Subcutaneous abdominal adipose tissue (tissue), 5 donors: ENCODE measurements at regions not wholly inside any gene's neighbourhood (a gene's known extent, or its start where the extent isn't known, plus 50 kb on each side); places are given as distances from the start of the nearest gene placed in this dataset.

Source experiments
- H3K27ac ChIP-seq: one replicate; pipeline ENCODE4 v1.7.0; 2013; ENCODE audit warnings: low read depth, mild to moderate bottlenecking, inconsistent platforms, low read length, moderate library complexity
- H3K27me3 ChIP-seq, 5 donors: one replicate each; pipeline ENCODE4 v1.7.0; 2013; ENCODE audit warnings: low read length in 5 of 5, inconsistent platforms in 1 of 5; ENCODE audit not compliant: control insufficient read depth in 5 of 5, insufficient read depth in 4 of 5
- H3K36me3 ChIP-seq, 5 donors: one replicate each; pipeline ENCODE4 v1.7.0; 2013; ENCODE audit warnings: low read length in 5 of 5; ENCODE audit not compliant: control insufficient read depth in 5 of 5, insufficient read depth in 5 of 5
- H3K4me1 ChIP-seq, 5 donors: one replicate each; pipeline ENCODE4 v1.7.0; 2013; ENCODE audit warnings: low read length in 5 of 5, mild to moderate bottlenecking in 3 of 5, moderate library complexity in 1 of 5; ENCODE audit not compliant: control insufficient read depth in 5 of 5, insufficient read depth in 5 of 5
- H3K4me3 ChIP-seq, 5 donors: one replicate each; pipeline ENCODE4 v1.7.0; 2013; ENCODE audit warnings: low read length in 5 of 5, low read depth in 1 of 5
- H3K9ac ChIP-seq, 5 donors: one replicate each; pipeline ENCODE4 v1.7.0; 2013; ENCODE audit warnings: low read length in 5 of 5, mild to moderate bottlenecking in 4 of 5, moderate library complexity in 3 of 5
- H3K9me3 ChIP-seq, 5 donors: one replicate each; pipeline ENCODE4 v1.7.0; 2013; ENCODE audit warnings: low read length in 5 of 5; ENCODE audit not compliant: control insufficient read depth in 5 of 5
- donor health status: healthy.
- donor health status: healthy.
- donor health status: healthy.
- donor health status: healthy.
- donor health status: healthy.

- no peak overlapping the region for H3K9ac ChIP-seq
- H3K36me3 ChIP-seq: no peaks in the 10 kb centered on the region
- H3K27me3 ChIP-seq: no peaks in the 10 kb centered on the region
- H3K9me3 ChIP-seq: no peaks in the 10 kb centered on the region
- H3K4me3 ChIP-seq: no peak overlapping the region
- H3K27ac ChIP-seq: no peak overlapping the region
- peaks cover 0 to 5% (median 0%) of the 10 kb centered on the region in 5 donors for H3K4me1 ChIP-seq
Measured at GRCh38 chr9:21677387-21677786, 125.0 kb upstream of the MTAP start.

- Histone ChIP-seq H3K9ac (no peak overlapping the region), H3K9me3 (no peaks in the 10 kb centered on the region), H3K27ac (no peak overlapping the region), H3K36me3 (no peaks in the 10 kb centered on the region), H3K4me1 (peaks cover 0 to 5% (median 0%) of the 10 kb centered on the region in 5 donors), H3K4me3 (no peak overlapping the region), H3K27me3 (no peaks in the 10 kb centered on the region)
Measured at GRCh38 chr9:21677834-21678233, 124.6 kb upstream of the MTAP start.

- Histone ChIP-seq H3K36me3 (no peaks in the 10 kb centered on the region), H3K27me3 (no peaks in the 10 kb centered on the region), H3K4me1 (peaks cover 0 to 5% (median 0%) of the 10 kb centered on the region in 5 donors), H3K27ac (no peak overlapping the region), H3K9ac (no peak overlapping the region), H3K9me3 (no peaks in the 10 kb centered on the region), H3K4me3 (no peak overlapping the region)
Measured at GRCh38 chr9:21679432-21679831, 123.0 kb upstream of the MTAP start.

- H3K27ac ChIP-seq: no peak overlapping the region
- no peaks in the 10 kb centered on the region for H3K27me3 ChIP-seq
- peaks cover 0 to 5% (median 0%) of the 10 kb centered on the region in 5 donors for H3K4me1 ChIP-seq
- no peaks in the 10 kb centered on the region for H3K36me3 ChIP-seq
- H3K9ac ChIP-seq: no peak overlapping the region
- no peak overlapping the region for H3K4me3 ChIP-seq
- no peaks in the 10 kb centered on the region for H3K9me3 ChIP-seq
Measured at GRCh38 chr9:21680590-21680989, 121.8 kb upstream of the MTAP start.

GRCh38 chr9:21681641-21682040, 120.8 kb upstream of the MTAP start:
- Histone ChIP-seq H3K4me1 (peaks cover 0 to 5% (median 0%) of the 10 kb centered on the region in 5 donors), H3K4me3 (no peak overlapping the region), H3K27me3 (no peaks in the 10 kb centered on the region), H3K9ac (no peak overlapping the region), H3K36me3 (no peaks in the 10 kb centered on the region), H3K9me3 (no peaks in the 10 kb centered on the region), H3K27ac (no peak overlapping the region)

- Histone ChIP-seq H3K36me3 (no peaks in the 10 kb centered on the region), H3K9me3 (no peaks in the 10 kb centered on the region), H3K9ac (no peak overlapping the region), H3K4me1 (peaks cover 0 to 5% (median 0%) of the 10 kb centered on the region in 5 donors), H3K27ac (no peak overlapping the region), H3K27me3 (no peaks in the 10 kb centered on the region), H3K4me3 (no peak overlapping the region)
Measured at GRCh38 chr9:21682381-21682780, 120.1 kb upstream of the MTAP start.

- Histone ChIP-seq H3K4me1 (peaks cover 0 to 9% (median 0%) of the 10 kb centered on the region in 5 donors), H3K9ac (no peak overlapping the region), H3K4me3 (no peak overlapping the region), H3K27me3 (no peaks in the 10 kb centered on the region), H3K9me3 (no peaks in the 10 kb centered on the region), H3K27ac (no peak overlapping the region), H3K36me3 (no peaks in the 10 kb centered on the region)
Measured at GRCh38 chr9:21682981-21683380, 119.5 kb upstream of the MTAP start.

GRCh38 chr9:21683484-21684175, 118.8 kb upstream of the MTAP start:
- H3K36me3 ChIP-seq: no peaks in the 10 kb centered on the region
- H3K4me3 ChIP-seq: no peak overlapping the region
- H3K4me1 ChIP-seq: peaks cover 0 to 12% (median 0%) of the 10 kb centered on the region in 5 donors
- no peak overlapping the region for H3K9ac ChIP-seq
- H3K27me3 ChIP-seq: no peaks in the 10 kb centered on the region
- H3K27ac ChIP-seq: no peak overlapping the region
- no peaks in the 10 kb centered on the region for H3K9me3 ChIP-seq

GRCh38 chr9:21684231-21684630, 118.2 kb upstream of the MTAP start:
- no peak overlapping the region for H3K27ac ChIP-seq
- H3K4me3 ChIP-seq: no peak overlapping the region
- no peaks in the 10 kb centered on the region for H3K9me3 ChIP-seq
- no peaks in the 10 kb centered on the region for H3K27me3 ChIP-seq
- peaks cover 0 to 14% (median 0%) of the 10 kb centered on the region in 5 donors for H3K4me1 ChIP-seq
- no peaks in the 10 kb centered on the region for H3K36me3 ChIP-seq
- H3K9ac ChIP-seq: no peak overlapping the region

- no peaks in the 10 kb centered on the region for H3K9me3 ChIP-seq
- H3K27ac ChIP-seq: no peak overlapping the region
- H3K27me3 ChIP-seq: no peaks in the 10 kb centered on the region
- no peaks in the 10 kb centered on the region for H3K36me3 ChIP-seq
- peaks cover 0 to 14% (median 0%) of the 10 kb centered on the region in 5 donors for H3K4me1 ChIP-seq
- no peak overlapping the region for H3K9ac ChIP-seq
- no peak overlapping the region for H3K4me3 ChIP-seq
Measured at GRCh38 chr9:21684831-21685362, 117.5 kb upstream of the MTAP start.
